WTC11 (cell line): ENCODE measurements at regions not wholly inside any gene's neighbourhood (a gene's known extent, or its start where the extent isn't known, plus 50 kb on each side); places are given as distances from the start of the nearest gene placed in this dataset.

Experiments used
- ATAC-seq: fragments of 200-7000 bp; cut with Tn5 transposase; 2 replicates; pipeline ENCODE4 v1.10.0; 2021; ENCODE audit warnings: mild to moderate bottlenecking, moderate library complexity
- CTCF ChIA-PET: fragments of 300-600 bp; sonication (Branson Sonifier 250); formaldehyde crosslinking; loops from one replicate; lab custom pipeline; 2021; ENCODE audit warnings: antibody characterized with exemption; lab: Charles Lee
- POLR2A ChIA-PET: fragments of 350-600 bp; sonication (Branson Sonifier 250); formaldehyde crosslinking; loops from one replicate; lab custom pipeline; 2021; ENCODE audit warnings: antibody characterized with exemption; lab: Charles Lee
- DNase-seq: peaks from one replicate; pipeline ENCODE4 v3.0.0; 2021; ENCODE audit warnings: low spot score
- H3K27ac Mint-ChIP-seq: 2 replicates; pipeline ENCODE4 v1.8.0; 2021; ENCODE audit warnings: mixed read lengths
- H3K27me3 Mint-ChIP-seq: 2 replicates; pipeline ENCODE4 v1.8.0; 2021; ENCODE audit warnings: low read depth, mild to moderate bottlenecking, moderate library complexity, mixed read lengths
- H3K36me3 Mint-ChIP-seq: 2 replicates; pipeline ENCODE4 v1.8.0; 2021; ENCODE audit warnings: mixed read lengths
- H3K4me1 Mint-ChIP-seq: 2 replicates; pipeline ENCODE4 v1.8.0; 2022; ENCODE audit warnings: mixed read lengths
- H3K4me3 Mint-ChIP-seq: 2 replicates; pipeline ENCODE4 v1.8.0; 2021; ENCODE audit warnings: mild to moderate bottlenecking, moderate library complexity, mixed read lengths
- H3K9me3 Mint-ChIP-seq: 2 replicates; pipeline ENCODE4 v1.8.0; 2021; ENCODE audit warnings: mixed read lengths
- ARID4B ChIP-seq: sonication (generic); formaldehyde crosslinking; IDR thresholded peaks from 2 replicates; pipeline ENCODE4 v1.8.0; 2023; ENCODE audit warnings: missing genetic modification reagents, mild to moderate bottlenecking, borderline replicate concordance
- ATF6 ChIP-seq: sonication (generic); formaldehyde crosslinking; IDR thresholded peaks from 2 replicates; pipeline ENCODE4 v1.8.1; 2023; ENCODE audit warnings: mild to moderate bottlenecking, missing genetic modification reagents
- EMX1 ChIP-seq: fragments of 250-450 bp; sonication (Bioruptor Pico); IDR thresholded peaks from 2 replicates; pipeline ENCODE4 v1.8.0; 2021; ENCODE audit warnings: mild to moderate bottlenecking
- FOXP4 ChIP-seq: sonication (generic); formaldehyde crosslinking; IDR thresholded peaks from 2 replicates; pipeline ENCODE4 v1.8.0; 2022; ENCODE audit warnings: mild to moderate bottlenecking, missing genetic modification reagents
- IRF1 ChIP-seq: sonication (generic); formaldehyde crosslinking; IDR thresholded peaks from 2 replicates; pipeline ENCODE4 v1.8.0; 2023; ENCODE audit warnings: missing genetic modification reagents
- IRF2 ChIP-seq: sonication (generic); formaldehyde crosslinking; IDR thresholded peaks from 2 replicates; pipeline ENCODE4 v1.8.0; 2022; ENCODE audit warnings: low read depth, missing genetic modification reagents, borderline replicate concordance
- MXD4 ChIP-seq: fragments of 250-450 bp; sonication (Bioruptor Pico); IDR thresholded peaks from 2 replicates; pipeline ENCODE4 v1.8.0; 2021; ENCODE audit warnings: mild to moderate bottlenecking, moderate library complexity, borderline replicate concordance
- NFATC4 ChIP-seq: fragments of 250-450 bp; sonication (Bioruptor Pico); IDR thresholded peaks from 2 replicates; pipeline ENCODE4 v1.9.0; 2021; ENCODE audit warnings: mild to moderate bottlenecking
- NR3C1 ChIP-seq: sonication (generic); formaldehyde crosslinking; conservative IDR thresholded peaks from 2 replicates; pipeline ENCODE4 v1.8.1; 2023; ENCODE audit warnings: low read depth, mild to moderate bottlenecking, missing genetic modification reagents
- RELA ChIP-seq: sonication (generic); formaldehyde crosslinking; IDR thresholded peaks from 2 replicates; pipeline ENCODE4 v1.8.1; 2022; ENCODE audit warnings: missing genetic modification reagents, mild to moderate bottlenecking, borderline replicate concordance
- SMAD4 ChIP-seq: sonication (generic); formaldehyde crosslinking; IDR thresholded peaks from 2 replicates; pipeline ENCODE4 v1.8.0; 2022; ENCODE audit warnings: mild to moderate bottlenecking, missing genetic modification reagents
- SOX15 ChIP-seq: fragments of 250-450 bp; sonication (Bioruptor Pico); IDR thresholded peaks from 2 replicates; pipeline ENCODE4 v1.9.0; 2021; ENCODE audit warnings: mild to moderate bottlenecking
- TEAD4 ChIP-seq: sonication (generic); formaldehyde crosslinking; IDR thresholded peaks from 2 replicates; pipeline ENCODE4 v1.8.0; 2022; ENCODE audit warnings: mild to moderate bottlenecking, missing genetic modification reagents
- ZBTB43 ChIP-seq: sonication (generic); formaldehyde crosslinking; IDR thresholded peaks from 2 replicates; pipeline ENCODE4 v1.8.1; 2023; ENCODE audit warnings: mild to moderate bottlenecking, missing genetic modification reagents
- ZNF263 ChIP-seq: sonication (generic); formaldehyde crosslinking; IDR thresholded peaks from 2 replicates; pipeline ENCODE4 v1.8.1; 2022; ENCODE audit warnings: low read depth, mild to moderate bottlenecking, moderate library complexity, missing genetic modification reagents
- ZNF317 ChIP-seq: sonication (generic); formaldehyde crosslinking; IDR thresholded peaks from 2 replicates; pipeline ENCODE4 v1.8.1; 2023; ENCODE audit warnings: low read depth, mild to moderate bottlenecking, moderate library complexity, missing genetic modification reagents, borderline replicate concordance
- ZNF423 ChIP-seq: fragments of 250-450 bp; sonication (Bioruptor Pico); IDR thresholded peaks from 2 replicates; pipeline ENCODE4 v2.1.2; 2022; ENCODE audit warnings: mild to moderate bottlenecking, moderate library complexity
- ZNF425 ChIP-seq: fragments of 250-450 bp; sonication (Bioruptor Pico); conservative IDR thresholded peaks from 2 replicates; pipeline ENCODE4 v1.9.0; 2021; ENCODE audit warnings: mild to moderate bottlenecking
- TF ChIP-seq, protein P1 (sequence below): fragments of 250-450 bp; sonication (Bioruptor Pico); IDR thresholded peaks from 2 replicates; pipeline ENCODE4 v1.9.0; 2021; ENCODE audit warnings: mild to moderate bottlenecking

- ChIA-PET POLR2A (no interaction called here), CTCF (no interaction called here)
- no peak for ATAC-seq
- Mint-ChIP-seq H3K4me1 (no peaks in the 10 kb centered on the region), H3K27ac (no peak overlapping the region), H3K9me3 (peaks cover 82% of the 10 kb centered on the region), H3K36me3 (peaks cover 70% of the 10 kb centered on the region), H3K4me3 (no peak overlapping the region), H3K27me3 (peaks cover 20% of the 10 kb centered on the region)
- no peak for DNase-seq
- TF ChIP-seq NFATC4 (CRISPR knock-in tag) = no peak
- TF ChIP-seq ZNF317 = no peak
- no peak for TF ChIP-seq RELA (CRISPR knock-in tag)
- TF ChIP-seq IRF1 (CRISPR knock-in tag) = no peak
- no peak for TF ChIP-seq TEAD4
Observed at GRCh38 chr16:5577463-5577862, 479.9 kb upstream of the EEF2KMT start.

- Mint-ChIP-seq H3K4me1 (no peaks in the 10 kb centered on the region), H3K27me3 (peaks cover 24% of the 10 kb centered on the region), H3K9me3 (peaks cover 83% of the 10 kb centered on the region), H3K36me3 (peaks cover 73% of the 10 kb centered on the region), H3K4me3 (no peak overlapping the region), H3K27ac (no peak overlapping the region)
- ATAC-seq = no peak
- no peak for DNase-seq
- POLR2A ChIA-PET = no interaction called here
- CTCF ChIA-PET = no interaction called here
- no peak for TF ChIP-seq ATF6 (CRISPR knock-in tag)
- no peak for TF ChIP-seq FOXP4
- no peak for TF ChIP-seq ZNF425 (CRISPR knock-in tag)
- no peak for TF ChIP-seq SMAD4 (CRISPR knock-in tag)
- TF ChIP-seq NR3C1 (CRISPR knock-in tag) = no peak
- TF ChIP-seq ZNF423 = no peak
- no peak for TF ChIP-seq SOX15 (CRISPR knock-in tag)
- no peak for TF ChIP-seq EMX1
- no peak for TF ChIP-seq ZBTB43 (CRISPR knock-in tag)
- no peak for TF ChIP-seq NFATC4 (CRISPR knock-in tag)
- no peak for TF ChIP-seq MXD4 (CRISPR knock-in tag)
- no peak for TF ChIP-seq ARID4B (CRISPR knock-in tag)
- TF ChIP-seq ZNF263 (CRISPR knock-in tag) = no peak
- no peak for TF ChIP-seq IRF2 (CRISPR knock-in tag)
- TF ChIP-seq, protein P1, sequence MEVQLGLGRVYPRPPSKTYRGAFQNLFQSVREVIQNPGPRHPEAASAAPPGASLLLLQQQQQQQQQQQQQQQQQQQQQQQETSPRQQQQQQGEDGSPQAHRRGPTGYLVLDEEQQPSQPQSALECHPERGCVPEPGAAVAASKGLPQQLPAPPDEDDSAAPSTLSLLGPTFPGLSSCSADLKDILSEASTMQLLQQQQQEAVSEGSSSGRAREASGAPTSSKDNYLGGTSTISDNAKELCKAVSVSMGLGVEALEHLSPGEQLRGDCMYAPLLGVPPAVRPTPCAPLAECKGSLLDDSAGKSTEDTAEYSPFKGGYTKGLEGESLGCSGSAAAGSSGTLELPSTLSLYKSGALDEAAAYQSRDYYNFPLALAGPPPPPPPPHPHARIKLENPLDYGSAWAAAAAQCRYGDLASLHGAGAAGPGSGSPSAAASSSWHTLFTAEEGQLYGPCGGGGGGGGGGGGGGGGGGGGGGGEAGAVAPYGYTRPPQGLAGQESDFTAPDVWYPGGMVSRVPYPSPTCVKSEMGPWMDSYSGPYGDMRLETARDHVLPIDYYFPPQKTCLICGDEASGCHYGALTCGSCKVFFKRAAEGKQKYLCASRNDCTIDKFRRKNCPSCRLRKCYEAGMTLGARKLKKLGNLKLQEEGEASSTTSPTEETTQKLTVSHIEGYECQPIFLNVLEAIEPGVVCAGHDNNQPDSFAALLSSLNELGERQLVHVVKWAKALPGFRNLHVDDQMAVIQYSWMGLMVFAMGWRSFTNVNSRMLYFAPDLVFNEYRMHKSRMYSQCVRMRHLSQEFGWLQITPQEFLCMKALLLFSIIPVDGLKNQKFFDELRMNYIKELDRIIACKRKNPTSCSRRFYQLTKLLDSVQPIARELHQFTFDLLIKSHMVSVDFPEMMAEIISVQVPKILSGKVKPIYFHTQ = no peak
Observed at GRCh38 chr16:5575646-5576245, 478.2 kb upstream of the EEF2KMT start.
